ENCODE measurements at regions not wholly inside any gene's neighbourhood (a gene's known extent, or its start where the extent isn't known, plus 50 kb on each side); places are given as distances from the start of the nearest gene placed in this dataset.

GRCh38 chr20:48538856-48539255 lies 288.9 kb downstream of the PREX1 start:
- peaks cover 22% of the 10 kb centered on the region for H3K27me3 ChIP-seq (ENCODE audit: low read depth, low read length)
- H3K79me2 ChIP-seq (ENCODE audit: low read length), result no peaks in the 10 kb centered on the region
- H3K4me3 ChIP-seq (ENCODE audit: low read length), result no peak overlapping the region
- peaks cover 30% of the 10 kb centered on the region for H3K4me1 ChIP-seq (ENCODE audit: low read length)
- H3K36me3 ChIP-seq (replicated peaks; ENCODE audit: low read depth, low read length), result peaks cover 3% of the 10 kb centered on the region
- no peak for TF ChIP-seq EZH2phosphoT487 (IDR thresholded peaks at IDR 0.05; ENCODE audit: low read depth)
- TF ChIP-seq, protein P1, sequence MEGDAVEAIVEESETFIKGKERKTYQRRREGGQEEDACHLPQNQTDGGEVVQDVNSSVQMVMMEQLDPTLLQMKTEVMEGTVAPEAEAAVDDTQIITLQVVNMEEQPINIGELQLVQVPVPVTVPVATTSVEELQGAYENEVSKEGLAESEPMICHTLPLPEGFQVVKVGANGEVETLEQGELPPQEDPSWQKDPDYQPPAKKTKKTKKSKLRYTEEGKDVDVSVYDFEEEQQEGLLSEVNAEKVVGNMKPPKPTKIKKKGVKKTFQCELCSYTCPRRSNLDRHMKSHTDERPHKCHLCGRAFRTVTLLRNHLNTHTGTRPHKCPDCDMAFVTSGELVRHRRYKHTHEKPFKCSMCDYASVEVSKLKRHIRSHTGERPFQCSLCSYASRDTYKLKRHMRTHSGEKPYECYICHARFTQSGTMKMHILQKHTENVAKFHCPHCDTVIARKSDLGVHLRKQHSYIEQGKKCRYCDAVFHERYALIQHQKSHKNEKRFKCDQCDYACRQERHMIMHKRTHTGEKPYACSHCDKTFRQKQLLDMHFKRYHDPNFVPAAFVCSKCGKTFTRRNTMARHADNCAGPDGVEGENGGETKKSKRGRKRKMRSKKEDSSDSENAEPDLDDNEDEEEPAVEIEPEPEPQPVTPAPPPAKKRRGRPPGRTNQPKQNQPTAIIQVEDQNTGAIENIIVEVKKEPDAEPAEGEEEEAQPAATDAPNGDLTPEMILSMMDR (IDR thresholded peaks at IDR 0.05; ENCODE audit: low read depth, low read length), result no peak
- no peak overlapping the region for H3K4me2 ChIP-seq (ENCODE audit: low read length)
- 0 out of 2 replicates have a peak, but pooled peaks cover 6% of the 10 kb centered on the region for H3K9me3 ChIP-seq (ENCODE audit: insufficient read depth, low read length)
- no peak overlapping the region for H3K9ac ChIP-seq (ENCODE audit: low read length)
- H3K27ac ChIP-seq (ENCODE audit: low read length), result no peak overlapping the region
- no peaks in the 10 kb centered on the region for H4K20me1 ChIP-seq (ENCODE audit: insufficient read depth, low read length)
- no peak overlapping the region for H2AFZ ChIP-seq (ENCODE audit: low read depth, low read length)

DNA sequence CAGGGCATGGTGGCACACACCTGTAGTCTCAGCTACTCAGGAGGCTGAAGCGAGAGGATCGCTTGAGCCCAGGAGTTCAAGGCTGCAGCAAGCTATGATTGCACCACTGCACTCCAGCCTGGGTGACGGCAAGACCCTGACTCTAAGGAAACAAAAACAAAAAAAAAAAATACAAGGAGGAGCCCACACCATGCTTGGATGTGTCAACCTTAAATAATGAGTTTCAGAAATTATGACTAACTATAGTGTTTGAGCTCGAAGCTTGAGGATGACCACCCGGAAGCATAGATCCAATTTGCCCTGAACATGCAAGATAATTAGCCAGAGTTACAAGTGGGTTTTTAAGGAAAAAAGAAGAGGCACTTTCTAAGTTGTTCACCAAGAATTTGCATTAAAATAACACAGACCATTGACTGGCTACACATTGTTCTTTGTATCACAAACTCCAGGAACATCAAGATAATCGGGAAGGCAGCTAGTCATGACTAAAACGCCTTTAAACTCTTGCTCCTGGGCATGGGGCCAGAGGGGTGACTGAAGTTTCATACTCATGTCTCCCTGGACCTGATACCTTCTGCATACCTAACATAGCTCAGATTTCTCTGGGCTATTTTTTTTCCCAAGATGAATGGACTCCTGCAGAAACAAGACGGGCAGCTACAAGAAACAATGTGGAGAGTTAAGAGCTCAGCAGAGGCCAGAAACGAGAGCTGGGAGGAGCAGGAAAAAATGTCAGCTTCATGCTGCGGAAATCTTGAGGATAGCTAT lies 289.6 kb downstream of the PREX1 start:
- Histone ChIP-seq H3K9ac (ENCODE audit: low read length) (no peak overlapping the region), H2AFZ (ENCODE audit: low read depth, low read length) (no peak overlapping the region), H3K27ac (ENCODE audit: low read length) (no peak overlapping the region), H3K4me2 (ENCODE audit: low read length) (no peak overlapping the region), H3K9me3 (ENCODE audit: insufficient read depth, low read length) (0 out of 2 replicates have a peak, but pooled peaks cover 6% of the 10 kb centered on the region), H3K36me3 (replicated peaks; ENCODE audit: low read depth, low read length) (peaks cover 3% of the 10 kb centered on the region), H3K4me3 (ENCODE audit: low read length) (no peak overlapping the region), H3K27me3 (ENCODE audit: low read depth, low read length) (peaks cover 24% of the 10 kb centered on the region), H3K79me2 (ENCODE audit: low read length) (no peaks in the 10 kb centered on the region), H3K4me1 (ENCODE audit: low read length) (peaks cover 30% of the 10 kb centered on the region), H4K20me1 (ENCODE audit: insufficient read depth, low read length) (no peaks in the 10 kb centered on the region)
- no peak for TF ChIP-seq EZH2phosphoT487 (IDR thresholded peaks at IDR 0.05; ENCODE audit: low read depth)
- TF ChIP-seq, protein P1 (IDR thresholded peaks at IDR 0.05; ENCODE audit: low read depth, low read length), result no peak

DNA sequence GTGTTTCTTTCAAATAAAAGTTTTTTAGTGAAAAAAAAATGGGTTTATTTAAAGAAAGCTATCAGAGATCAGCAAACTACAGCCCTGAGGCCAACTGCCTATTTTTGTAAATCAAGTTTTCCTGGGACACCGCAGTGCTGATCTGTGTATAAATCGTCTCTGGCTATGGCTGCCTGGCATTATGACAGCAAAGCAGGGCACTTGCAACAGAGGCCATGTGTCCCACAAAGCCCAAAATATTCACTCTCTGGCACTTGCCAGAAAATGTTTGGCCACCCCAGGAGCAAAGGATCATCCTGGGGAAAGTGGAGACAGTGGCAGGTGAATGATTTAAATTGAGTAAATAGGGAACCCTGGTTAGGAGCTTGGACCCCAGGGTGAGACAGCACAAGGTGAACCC lies 291.6 kb downstream of the PREX1 start:
- no peaks in the 10 kb centered on the region for H3K9me3 ChIP-seq (ENCODE audit: insufficient read depth, low read length)
- no peak overlapping the region for H3K4me3 ChIP-seq (ENCODE audit: low read length)
- H3K4me2 ChIP-seq (ENCODE audit: low read length), result no peak overlapping the region
- H3K27me3 ChIP-seq (ENCODE audit: low read depth, low read length), result peaks cover 32% of the 10 kb centered on the region
- TF ChIP-seq EZH2phosphoT487 (IDR thresholded peaks at IDR 0.05; ENCODE audit: low read depth), result no peak
- TF ChIP-seq, protein P1 (IDR thresholded peaks at IDR 0.05; ENCODE audit: low read depth, low read length), result no peak
- H3K36me3 ChIP-seq (replicated peaks; ENCODE audit: low read depth, low read length), result no peaks in the 10 kb centered on the region
- H3K4me1 ChIP-seq (ENCODE audit: low read length), result peaks cover 19% of the 10 kb centered on the region
- no peaks in the 10 kb centered on the region for H3K79me2 ChIP-seq (ENCODE audit: low read length)
- H2AFZ ChIP-seq (ENCODE audit: low read depth, low read length), result no peak overlapping the region
- no peak overlapping the region for H3K27ac ChIP-seq (ENCODE audit: low read length)
- no peaks in the 10 kb centered on the region for H4K20me1 ChIP-seq (ENCODE audit: insufficient read depth, low read length)
- no peak overlapping the region for H3K9ac ChIP-seq (ENCODE audit: low read length)

GRCh38 chr20:48535556-48535955 lies 292.2 kb downstream of the PREX1 start:
- H2AFZ ChIP-seq (ENCODE audit: low read depth, low read length), result no peak overlapping the region
- H3K9me3 ChIP-seq (ENCODE audit: insufficient read depth, low read length), result no peaks in the 10 kb centered on the region
- H3K79me2 ChIP-seq (ENCODE audit: low read length), result no peaks in the 10 kb centered on the region
- no peaks in the 10 kb centered on the region for H3K36me3 ChIP-seq (replicated peaks; ENCODE audit: low read depth, low read length)
- TF ChIP-seq EZH2phosphoT487 (IDR thresholded peaks at IDR 0.05; ENCODE audit: low read depth), result no peak
- TF ChIP-seq, protein P1 (IDR thresholded peaks at IDR 0.05; ENCODE audit: low read depth, low read length), result no peak
- no peak overlapping the region for H3K4me2 ChIP-seq (ENCODE audit: low read length)
- H4K20me1 ChIP-seq (ENCODE audit: insufficient read depth, low read length), result no peaks in the 10 kb centered on the region
- H3K9ac ChIP-seq (ENCODE audit: low read length), result no peak overlapping the region
- no peak overlapping the region for H3K27ac ChIP-seq (ENCODE audit: low read length)
- H3K4me3 ChIP-seq (ENCODE audit: low read length), result no peak overlapping the region
- peaks cover 33% of the 10 kb centered on the region for H3K27me3 ChIP-seq (ENCODE audit: low read depth, low read length)
- H3K4me1 ChIP-seq (ENCODE audit: low read length), result peaks cover 16% of the 10 kb centered on the region
